Type B pancreatic cell (in vitro differentiated cells): ENCODE measurements at regions not wholly inside any gene's neighbourhood (a gene's known extent, or its start where the extent isn't known, plus 50 kb on each side); places are given as distances from the start of the nearest gene placed in this dataset.

ENCODE experiments used
- DNase-seq: peaks from one replicate; pipeline ENCODE4 v3.0.0; 2021; ENCODE audit warnings: mixed read lengths; ENCODE audit not compliant: unreplicated experiment; ENCODE audit errors: extremely low spot score
- H3K27ac Mint-ChIP-seq: 2 replicates; pipeline ENCODE4 v1.8.0; 2021; ENCODE audit warnings: mild to moderate bottlenecking, mixed read lengths
- H3K27me3 Mint-ChIP-seq: 2 replicates; pipeline ENCODE4 v1.8.0; 2021; ENCODE audit warnings: mixed read lengths
- H3K36me3 Mint-ChIP-seq: 2 replicates; pipeline ENCODE4 v1.8.0; 2021; ENCODE audit warnings: mixed read lengths
- H3K4me1 Mint-ChIP-seq: one replicate; pipeline ENCODE4 v1.8.0; 2021; ENCODE audit warnings: mixed read lengths; ENCODE audit not compliant: unreplicated experiment
- H3K4me3 Mint-ChIP-seq: 2 replicates; pipeline ENCODE4 v1.8.0; 2021; ENCODE audit warnings: mild to moderate bottlenecking, mixed read lengths
- H3K9me3 Mint-ChIP-seq: 2 replicates; pipeline ENCODE4 v1.8.0; 2021; ENCODE audit warnings: mixed read lengths
- CTCF ChIP-seq: fragments of 200-600 bp; sonication (generic); conservative IDR thresholded peaks from 2 replicates; pipeline ENCODE4 v1.5.0; 2021; ENCODE audit warnings: antibody characterized with exemption, mild to moderate bottlenecking

GRCh38 chr7:17447728-17448478, 149.5 kb downstream of the AHR start:
- no peak overlapping the region for H3K27ac Mint-ChIP-seq
- peaks cover 3% of the 10 kb centered on the region for H3K36me3 Mint-ChIP-seq
- H3K4me3 Mint-ChIP-seq = no peak overlapping the region
- peaks cover 16% of the 10 kb centered on the region for H3K9me3 Mint-ChIP-seq
- TF ChIP-seq CTCF = no peak
- peaks cover 5% of the 10 kb centered on the region for H3K27me3 Mint-ChIP-seq
- H3K4me1 Mint-ChIP-seq = no peaks in the 10 kb centered on the region
- no peak for DNase-seq

- H3K9me3 Mint-ChIP-seq = peaks cover 16% of the 10 kb centered on the region
- peaks cover 3% of the 10 kb centered on the region for H3K36me3 Mint-ChIP-seq
- no peak for DNase-seq
- no peak for TF ChIP-seq CTCF
- no peak overlapping the region for H3K27ac Mint-ChIP-seq
- no peaks in the 10 kb centered on the region for H3K4me1 Mint-ChIP-seq
- H3K27me3 Mint-ChIP-seq = no peaks in the 10 kb centered on the region
- H3K4me3 Mint-ChIP-seq = no peak overlapping the region
Observed at GRCh38 chr7:17448479-17449423, 150.3 kb downstream of the AHR start.

GRCh38 chr7:17456541-17456940, 158.1 kb downstream of the AHR start:
- no peaks in the 10 kb centered on the region for H3K4me1 Mint-ChIP-seq
- H3K27ac Mint-ChIP-seq = no peak overlapping the region
- peaks cover 19% of the 10 kb centered on the region for H3K9me3 Mint-ChIP-seq
- peaks cover 14% of the 10 kb centered on the region for H3K27me3 Mint-ChIP-seq
- DNase-seq = no peak
- no peak overlapping the region for H3K4me3 Mint-ChIP-seq
- H3K36me3 Mint-ChIP-seq = peaks cover 10% of the 10 kb centered on the region
- no peak for TF ChIP-seq CTCF

- peaks cover 23% of the 10 kb centered on the region for H3K27me3 Mint-ChIP-seq
- DNase-seq = no peak
- H3K9me3 Mint-ChIP-seq = peaks cover 25% of the 10 kb centered on the region
- H3K4me1 Mint-ChIP-seq = peaks cover 11% of the 10 kb centered on the region
- no peak overlapping the region for H3K4me3 Mint-ChIP-seq
- H3K27ac Mint-ChIP-seq = no peak overlapping the region
- H3K36me3 Mint-ChIP-seq = peaks cover 10% of the 10 kb centered on the region
- no peak for TF ChIP-seq CTCF
Observed at GRCh38 chr7:17460001-17460400, 161.5 kb downstream of the AHR start.

- H3K4me3 Mint-ChIP-seq = no peak overlapping the region
- no peak for DNase-seq
- peaks cover 10% of the 10 kb centered on the region for H3K36me3 Mint-ChIP-seq
- H3K4me1 Mint-ChIP-seq = peaks cover 11% of the 10 kb centered on the region
- H3K9me3 Mint-ChIP-seq = peaks cover 25% of the 10 kb centered on the region
- H3K27ac Mint-ChIP-seq = no peak overlapping the region
- TF ChIP-seq CTCF = no peak
- H3K27me3 Mint-ChIP-seq = peaks cover 23% of the 10 kb centered on the region
Observed at GRCh38 chr7:17460665-17461064, 162.2 kb downstream of the AHR start.
